ENCODE measurements at regions not wholly inside any gene's neighbourhood (a gene's known extent, or its start where the extent isn't known, plus 50 kb on each side); places are given as distances from the start of the nearest gene placed in this dataset.

DNA sequence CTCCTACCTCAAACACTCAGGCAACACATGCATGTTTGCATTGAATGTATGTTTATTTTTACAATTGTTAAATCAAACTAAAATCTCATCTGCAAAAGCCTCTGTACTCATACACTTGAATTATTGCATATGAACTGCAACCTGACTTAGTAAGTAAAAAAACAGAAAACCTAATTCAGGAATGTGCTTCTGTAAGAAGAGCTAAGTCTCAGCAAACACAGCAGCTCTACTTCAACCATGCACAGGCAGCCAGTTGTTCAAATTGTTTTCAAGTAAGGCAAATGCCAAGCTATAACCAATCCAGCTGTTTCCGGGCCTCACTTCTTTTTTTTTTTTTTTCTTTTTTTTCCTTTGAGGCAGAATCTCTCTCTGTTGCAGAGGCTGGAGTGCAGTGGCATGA lies 93.5 kb upstream of the MALRD1 start (continued):
- TF ChIP-seq, protein P1, sequence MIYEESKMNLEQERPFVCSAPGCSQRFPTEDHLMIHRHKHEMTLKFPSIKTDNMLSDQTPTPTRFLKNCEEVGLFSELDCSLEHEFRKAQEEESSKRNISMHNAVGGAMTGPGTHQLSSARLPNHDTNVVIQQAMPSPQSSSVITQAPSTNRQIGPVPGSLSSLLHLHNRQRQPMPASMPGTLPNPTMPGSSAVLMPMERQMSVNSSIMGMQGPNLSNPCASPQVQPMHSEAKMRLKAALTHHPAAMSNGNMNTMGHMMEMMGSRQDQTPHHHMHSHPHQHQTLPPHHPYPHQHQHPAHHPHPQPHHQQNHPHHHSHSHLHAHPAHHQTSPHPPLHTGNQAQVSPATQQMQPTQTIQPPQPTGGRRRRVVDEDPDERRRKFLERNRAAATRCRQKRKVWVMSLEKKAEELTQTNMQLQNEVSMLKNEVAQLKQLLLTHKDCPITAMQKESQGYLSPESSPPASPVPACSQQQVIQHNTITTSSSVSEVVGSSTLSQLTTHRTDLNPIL (CRISPR knock-in tag; IDR thresholded peaks at IDR 0.05; ENCODE audit: low read depth) = no peak
- no peak for TF ChIP-seq ISL1 (CRISPR knock-in tag; IDR thresholded peaks at IDR 0.05)

DNA sequence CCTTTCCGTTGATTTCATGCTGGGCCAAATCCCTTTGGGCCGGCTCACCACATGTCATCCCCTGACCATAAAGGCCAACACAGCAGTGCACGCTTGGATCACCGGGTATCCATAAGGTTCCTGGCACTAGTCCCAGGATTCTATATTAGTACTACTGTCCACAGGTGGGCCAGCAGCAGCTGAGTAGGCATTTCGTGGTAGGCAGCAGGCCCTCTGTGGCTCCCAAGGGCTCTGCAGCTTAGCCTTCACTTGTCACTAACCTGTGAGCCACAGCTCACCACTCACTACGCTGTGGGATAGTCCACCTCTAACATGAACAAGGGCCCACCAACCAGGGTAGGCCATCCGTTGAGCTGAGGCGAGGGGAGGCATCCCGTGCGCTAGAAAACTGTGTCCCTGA lies 89.2 kb upstream of the MALRD1 start:
- no peak for TF ChIP-seq ESRRG (CRISPR knock-in tag; IDR thresholded peaks at IDR 0.05)
- TF ChIP-seq CSDC2 (CRISPR knock-in tag; IDR thresholded peaks at IDR 0.05) = no peak
- TF ChIP-seq, protein P1 (CRISPR knock-in tag; IDR thresholded peaks at IDR 0.05; ENCODE audit: low read depth) = no peak
- TF ChIP-seq, protein P2, sequence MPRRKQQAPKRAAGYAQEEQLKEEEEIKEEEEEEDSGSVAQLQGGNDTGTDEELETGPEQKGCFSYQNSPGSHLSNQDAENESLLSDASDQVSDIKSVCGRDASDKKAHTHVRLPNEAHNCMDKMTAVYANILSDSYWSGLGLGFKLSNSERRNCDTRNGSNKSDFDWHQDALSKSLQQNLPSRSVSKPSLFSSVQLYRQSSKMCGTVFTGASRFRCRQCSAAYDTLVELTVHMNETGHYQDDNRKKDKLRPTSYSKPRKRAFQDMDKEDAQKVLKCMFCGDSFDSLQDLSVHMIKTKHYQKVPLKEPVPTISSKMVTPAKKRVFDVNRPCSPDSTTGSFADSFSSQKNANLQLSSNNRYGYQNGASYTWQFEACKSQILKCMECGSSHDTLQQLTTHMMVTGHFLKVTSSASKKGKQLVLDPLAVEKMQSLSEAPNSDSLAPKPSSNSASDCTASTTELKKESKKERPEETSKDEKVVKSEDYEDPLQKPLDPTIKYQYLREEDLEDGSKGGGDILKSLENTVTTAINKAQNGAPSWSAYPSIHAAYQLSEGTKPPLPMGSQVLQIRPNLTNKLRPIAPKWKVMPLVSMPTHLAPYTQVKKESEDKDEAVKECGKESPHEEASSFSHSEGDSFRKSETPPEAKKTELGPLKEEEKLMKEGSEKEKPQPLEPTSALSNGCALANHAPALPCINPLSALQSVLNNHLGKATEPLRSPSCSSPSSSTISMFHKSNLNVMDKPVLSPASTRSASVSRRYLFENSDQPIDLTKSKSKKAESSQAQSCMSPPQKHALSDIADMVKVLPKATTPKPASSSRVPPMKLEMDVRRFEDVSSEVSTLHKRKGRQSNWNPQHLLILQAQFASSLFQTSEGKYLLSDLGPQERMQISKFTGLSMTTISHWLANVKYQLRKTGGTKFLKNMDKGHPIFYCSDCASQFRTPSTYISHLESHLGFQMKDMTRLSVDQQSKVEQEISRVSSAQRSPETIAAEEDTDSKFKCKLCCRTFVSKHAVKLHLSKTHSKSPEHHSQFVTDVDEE (CRISPR knock-in tag; IDR thresholded peaks at IDR 0.05) = no peak
- TF ChIP-seq TOX (CRISPR knock-in tag; IDR thresholded peaks at IDR 0.05; ENCODE audit: borderline replicate concordance) = no peak
- TF ChIP-seq ISL1 (CRISPR knock-in tag; IDR thresholded peaks at IDR 0.05) = no peak
- no peak for TF ChIP-seq ZFP30 (CRISPR knock-in tag; IDR thresholded peaks at IDR 0.05)
- TF ChIP-seq OSR1 (CRISPR knock-in tag; IDR thresholded peaks at IDR 0.05) = no peak
- TF ChIP-seq, protein P3, sequence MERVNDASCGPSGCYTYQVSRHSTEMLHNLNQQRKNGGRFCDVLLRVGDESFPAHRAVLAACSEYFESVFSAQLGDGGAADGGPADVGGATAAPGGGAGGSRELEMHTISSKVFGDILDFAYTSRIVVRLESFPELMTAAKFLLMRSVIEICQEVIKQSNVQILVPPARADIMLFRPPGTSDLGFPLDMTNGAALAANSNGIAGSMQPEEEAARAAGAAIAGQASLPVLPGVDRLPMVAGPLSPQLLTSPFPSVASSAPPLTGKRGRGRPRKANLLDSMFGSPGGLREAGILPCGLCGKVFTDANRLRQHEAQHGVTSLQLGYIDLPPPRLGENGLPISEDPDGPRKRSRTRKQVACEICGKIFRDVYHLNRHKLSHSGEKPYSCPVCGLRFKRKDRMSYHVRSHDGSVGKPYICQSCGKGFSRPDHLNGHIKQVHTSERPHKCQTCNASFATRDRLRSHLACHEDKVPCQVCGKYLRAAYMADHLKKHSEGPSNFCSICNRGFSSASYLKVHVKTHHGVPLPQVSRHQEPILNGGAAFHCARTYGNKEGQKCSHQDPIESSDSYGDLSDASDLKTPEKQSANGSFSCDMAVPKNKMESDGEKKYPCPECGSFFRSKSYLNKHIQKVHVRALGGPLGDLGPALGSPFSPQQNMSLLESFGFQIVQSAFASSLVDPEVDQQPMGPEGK (CRISPR knock-in tag; IDR thresholded peaks at IDR 0.05; ENCODE audit: borderline replicate concordance) = no peak
- ATAC-seq = no peak

DNA sequence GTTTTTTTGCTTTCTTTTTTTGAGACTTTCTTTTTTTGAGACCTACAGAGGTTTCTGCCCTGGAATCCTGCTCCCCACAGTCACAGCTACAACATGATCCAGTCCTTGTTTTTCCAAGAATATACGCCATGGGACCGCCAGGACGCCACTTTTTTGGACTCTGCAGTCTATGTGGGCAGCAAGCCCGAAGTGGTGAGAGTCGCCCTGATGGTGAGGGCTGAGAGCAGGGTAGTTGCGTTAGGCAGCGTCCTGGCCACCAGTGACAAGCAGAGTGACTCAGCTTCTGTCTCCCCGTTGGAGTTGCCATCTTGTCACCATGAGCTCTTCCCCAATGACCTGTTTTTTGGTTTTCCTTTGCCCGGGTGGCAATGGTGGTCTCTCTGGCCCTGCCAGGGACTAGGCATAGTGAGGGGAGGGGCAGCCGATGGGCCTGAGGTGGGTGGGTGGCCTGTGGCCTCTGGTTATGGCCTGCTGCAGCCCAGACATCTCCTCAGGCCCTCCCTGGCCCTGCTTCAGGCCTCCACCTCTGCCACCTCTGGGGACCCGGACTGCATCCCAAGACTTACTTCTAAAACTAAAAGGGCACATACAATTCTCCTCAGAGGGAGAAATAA lies 88.0 kb upstream of the MALRD1 start:
- ATAC-seq = no peak
- TF ChIP-seq, protein P2 (CRISPR knock-in tag; IDR thresholded peaks at IDR 0.05) = no peak
- TF ChIP-seq TCF4 (CRISPR knock-in tag; IDR thresholded peaks at IDR 0.05; ENCODE audit: borderline replicate concordance) = no peak

DNA sequence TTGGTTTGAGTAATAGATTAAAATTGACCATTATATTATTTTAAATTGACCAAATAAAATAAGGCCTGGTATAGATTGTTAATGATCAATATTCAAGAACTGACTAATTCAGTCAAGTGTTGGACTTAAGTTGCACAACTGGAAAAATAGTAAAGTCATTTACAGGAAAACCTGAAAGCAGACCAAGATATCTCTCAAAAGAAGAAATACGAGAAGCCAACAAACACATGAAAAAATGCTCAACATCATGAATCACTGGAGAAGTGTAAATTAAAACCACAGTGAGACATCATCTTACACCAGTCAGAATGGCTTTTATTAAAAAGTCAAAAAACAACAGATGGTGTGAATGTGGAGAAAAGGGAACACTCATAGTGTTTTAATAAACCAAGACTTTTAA lies 80.4 kb upstream of the MALRD1 start:
- ATAC-seq = no peak
- TF ChIP-seq, protein P3 (CRISPR knock-in tag; IDR thresholded peaks at IDR 0.05; ENCODE audit: borderline replicate concordance) = no peak
- TF ChIP-seq BACH2 (CRISPR knock-in tag; IDR thresholded peaks at IDR 0.05; ENCODE audit: borderline replicate concordance) (no peak), GLIS3 (CRISPR knock-in tag; IDR thresholded peaks at IDR 0.05) (no peak), ARNTL (CRISPR knock-in tag; IDR thresholded peaks at IDR 0.05; ENCODE audit: borderline replicate concordance, low read depth) (no peak), ZC3H10 (CRISPR knock-in tag; IDR thresholded peaks at IDR 0.05) (no peak), OSR1 (CRISPR knock-in tag; IDR thresholded peaks at IDR 0.05) (no peak)
- TF ChIP-seq, protein P4, sequence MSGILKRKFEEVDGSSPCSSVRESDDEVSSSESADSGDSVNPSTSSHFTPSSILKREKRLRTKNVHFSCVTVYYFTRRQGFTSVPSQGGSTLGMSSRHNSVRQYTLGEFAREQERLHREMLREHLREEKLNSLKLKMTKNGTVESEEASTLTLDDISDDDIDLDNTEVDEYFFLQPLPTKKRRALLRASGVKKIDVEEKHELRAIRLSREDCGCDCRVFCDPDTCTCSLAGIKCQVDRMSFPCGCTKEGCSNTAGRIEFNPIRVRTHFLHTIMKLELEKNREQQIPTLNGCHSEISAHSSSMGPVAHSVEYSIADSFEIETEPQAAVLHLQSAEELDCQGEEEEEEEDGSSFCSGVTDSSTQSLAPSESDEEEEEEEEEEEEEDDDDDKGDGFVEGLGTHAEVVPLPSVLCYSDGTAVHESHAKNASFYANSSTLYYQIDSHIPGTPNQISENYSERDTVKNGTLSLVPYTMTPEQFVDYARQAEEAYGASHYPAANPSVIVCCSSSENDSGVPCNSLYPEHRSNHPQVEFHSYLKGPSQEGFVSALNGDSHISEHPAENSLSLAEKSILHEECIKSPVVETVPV (CRISPR knock-in tag; IDR thresholded peaks at IDR 0.05) = no peak
